K562 (cell line): ENCODE measurements at regions not wholly inside any gene's neighbourhood (a gene's known extent, or its start where the extent isn't known, plus 50 kb on each side); places are given as distances from the start of the nearest gene placed in this dataset.

Experiments
- ATAC-seq: fragments of 200-7000 bp; cut with Tn5 transposase; 3 replicates; pipeline ENCODE4 v1.9.1; 2020; ENCODE audit warnings: moderate library complexity
- BruUV-seq: library from RNA; stranded (reverse); fragments of 400-500 nt; replicated peaks from 2 replicates; lab custom pipeline; 2021; lab: Mats Ljungman, UMichigan
- CTCF ChIA-PET: fragments of 300-600 bp; formaldehyde crosslinking; extraction: SDS; loops from one replicate; lab custom pipeline; 2021; ENCODE audit warnings: low intra/inter-chr PET ratio; lab: Yijun Ruan, JAX
- POLR2A ChIA-PET: fragments of 300-600, 350-650 bp; sonication (Branson Sonifier 250); formaldehyde crosslinking; extraction: SDS; loops from one replicate; lab custom pipeline; 2021; ENCODE audit warnings: antibody characterized with exemption, inconsistent platforms; lab: Yijun Ruan, JAX
- DNase-seq, 4 experiments: peaks; one replicate each; pipeline versions ENCODE4 v3.0.0 to v3.0.0-alpha.2; 2011 to 2018; ENCODE audit warnings: low spot score in 3 of 4, mixed read lengths in 3 of 4; ENCODE audit errors: extremely low read depth in 1 of 4
- FAIRE-seq: peaks from 2 replicates; lab custom pipeline; 2011; peaks lifted over from hg19 to GRCh38; lab: Jason Lieb, UNC
- H2AFZ ChIP-seq: 2 replicates; pipeline ENCODE4 v1.6.0; 2011; ENCODE audit warnings: low read depth, low read length, control low read depth, inconsistent platforms
- H3K27ac ChIP-seq: fragments of 200-600 bp; 3 replicates; pipeline ENCODE4 v1.8.0; 2011; ENCODE audit warnings: low read depth, mild to moderate bottlenecking, control low read depth, inconsistent platforms, low read length, moderate library complexity, mixed read lengths; ENCODE audit errors: extremely low read depth
- H3K27me3 ChIP-seq, 2 experiments: fragments of 300-600 bp in 1 of 2; 2 replicates in 1 of 2; 3 replicates in 1 of 2; pipeline versions ENCODE4 v1.6.0 to v1.8.0; 2011; ENCODE audit warnings: inconsistent platforms in 2 of 2, low read length in 2 of 2, mild to moderate bottlenecking in 1 of 2, mixed read lengths in 1 of 2, moderate library complexity in 1 of 2; ENCODE audit not compliant: control insufficient read depth in 2 of 2, insufficient read depth in 2 of 2
- H3K36me3 ChIP-seq: fragments of 300-600 bp; 3 replicates; pipeline ENCODE4 v1.8.0; 2011; ENCODE audit warnings: mild to moderate bottlenecking, low read length, inconsistent platforms; ENCODE audit not compliant: control insufficient read depth, insufficient read depth
- H3K4me1 ChIP-seq, 2 experiments: fragments of 200-600 bp in 1 of 2; replicated peaks in 1 of 2; 2 replicates in 1 of 2; 3 replicates in 1 of 2; pipeline versions ENCODE4 v1.5.1 to v1.8.0; 2011; ENCODE audit warnings: inconsistent platforms in 2 of 2, low read length in 2 of 2, mild to moderate bottlenecking in 1 of 2, mixed read lengths in 1 of 2, moderate library complexity in 1 of 2; ENCODE audit not compliant: control insufficient read depth in 2 of 2, insufficient read depth in 2 of 2
- H3K4me2 ChIP-seq: 2 replicates; pipeline ENCODE4 v1.6.1; 2011; ENCODE audit warnings: low read length, control low read depth, inconsistent platforms, mixed read lengths; ENCODE audit not compliant: insufficient read depth
- H3K4me3 ChIP-seq: fragments of 200-600 bp; sonication (generic), shearing (Covaris generic); 2 replicates; pipeline ENCODE4 v1.5.1; 2016; ENCODE audit warnings: control low read depth, inconsistent platforms
- H3K79me2 ChIP-seq: fragments of 200-600 bp; 3 replicates; pipeline ENCODE4 v1.8.0; 2011; ENCODE audit warnings: low read length, inconsistent platforms; ENCODE audit not compliant: control insufficient read depth, insufficient read depth
- H3K9ac ChIP-seq, 2 experiments: 2 replicates each; pipeline versions ENCODE4 v1.6.0 to v1.6.1; 2011; ENCODE audit warnings: low read depth in 2 of 2, low read length in 2 of 2, control low read depth in 1 of 2, inconsistent platforms in 1 of 2, mild to moderate bottlenecking in 1 of 2, mixed read lengths in 1 of 2; ENCODE audit not compliant: insufficient read depth in 1 of 2
- H3K9me1 ChIP-seq: one replicate; pipeline ENCODE4 v1.6.0; 2011; ENCODE audit warnings: inconsistent platforms, mild to moderate bottlenecking, low read length, moderate library complexity; ENCODE audit not compliant: control insufficient read depth, insufficient read depth
- H3K9me3 ChIP-seq: replicated peaks from 2 replicates; pipeline ENCODE4 v1.5.1; 2011; ENCODE audit warnings: low read depth, low read length, inconsistent platforms; ENCODE audit not compliant: control insufficient read depth, insufficient read depth
- H4K20me1 ChIP-seq: replicated peaks from 2 replicates; pipeline ENCODE4 v1.6.1; 2011; ENCODE audit warnings: low read length, inconsistent platforms, mixed read lengths; ENCODE audit not compliant: control insufficient read depth, insufficient read depth
- FOXA1 ChIP-seq: fragments of 450-650 bp; IDR thresholded peaks from 2 replicates; pipeline ENCODE4 v1.6.1; 2016; ENCODE audit warnings: mild to moderate bottlenecking, borderline replicate concordance
- HDAC1 ChIP-seq, 2 experiments: fragments of 450-650 bp; IDR thresholded peaks; 2 replicates each; pipeline ENCODE4 v1.6.1; 2016 to 2017; ENCODE audit warnings: inconsistent platforms in 1 of 2, mild to moderate bottlenecking in 1 of 2, moderate library complexity in 1 of 2
- KLF13 ChIP-seq: fragments of 450-650 bp; IDR thresholded peaks from 2 replicates; pipeline ENCODE4 v1.6.1; 2016; ENCODE audit warnings: missing genetic modification characterization, low read depth, mild to moderate bottlenecking, missing compliant biosample characterization, moderate library complexity, borderline replicate concordance
- NFE2L1 ChIP-seq: fragments of 450-650 bp; IDR thresholded peaks from 2 replicates; pipeline ENCODE4 v1.6.1; 2016; ENCODE audit warnings: missing genetic modification characterization, low read depth, mild to moderate bottlenecking, missing compliant biosample characterization, moderate library complexity, borderline replicate concordance
- NFXL1 ChIP-seq: fragments of 450-650 bp; formaldehyde crosslinking; IDR thresholded peaks from 2 replicates; pipeline ENCODE4 v1.4.0; 2021; ENCODE audit warnings: mild to moderate bottlenecking
- NR2C1 ChIP-seq, 2 experiments: fragments of 450-650 bp; IDR thresholded peaks; 2 replicates each; pipeline ENCODE4 v1.6.1; 2017; ENCODE audit warnings: mild to moderate bottlenecking in 2 of 2, antibody characterized with exemption in 1 of 2, inconsistent platforms in 1 of 2, missing compliant biosample characterization in 1 of 2, missing genetic modification characterization in 1 of 2
- POLR2H ChIP-seq: IDR thresholded peaks from 2 replicates; pipeline ENCODE4 v1.6.1; 2016; ENCODE audit warnings: missing genetic modification characterization, low read depth, mild to moderate bottlenecking, control low read depth, missing compliant biosample characterization, moderate library complexity
- RCOR1 ChIP-seq, 2 experiments: IDR thresholded peaks; 2 replicates each; pipeline ENCODE4 v1.6.1; 2012; ENCODE audit warnings: low read depth in 2 of 2, low read length in 2 of 2, borderline replicate concordance in 1 of 2, improper control_type of control experiment in 1 of 2
- ZNF668 ChIP-seq: fragments of 250-450 bp; sonication (Bioruptor Pico); IDR thresholded peaks from 2 replicates; pipeline ENCODE4 v1.8.0; 2022; ENCODE audit warnings: mild to moderate bottlenecking, inconsistent platforms
- WGBS: fragments of 100-300 bp; shearing (Covaris generic); methylation state at CpG from one replicate; pipeline ENCODE4 v1.1.6; 2016; ENCODE audit warnings: low coverage, mixed read lengths; ENCODE audit not compliant: insufficient coverage; ENCODE audit errors: missing lambda C conversion rate; 5-methylcytosine and 5-hydroxymethylcytosine counted together
- in situ Hi-C: fragments of 300-500 bp; cut with MboI; formaldehyde crosslinking; loops from 4 replicates; pipeline ENCODE4 v1.15.0; 2018; ENCODE audit warnings: inconsistent platforms, mixed read lengths
- intact Hi-C: fragments of 100-400 bp; cut with micrococcal nuclease; formaldehyde crosslinking; loops from 2 replicates; pipeline ENCODE4 v1.14.2; 2022
- TF ChIP-seq, protein P1 (sequence below), 2 experiments: fragments of 450-650 bp; IDR thresholded peaks; 2 replicates each; pipeline ENCODE4 v1.6.1; 2016
- TF ChIP-seq, protein P2 (sequence below): IDR thresholded peaks from 2 replicates; pipeline ENCODE4 v1.6.1; 2016; ENCODE audit warnings: missing genetic modification characterization, missing compliant biosample characterization

- FAIRE-seq (no peak), DNase-seq (no peak), ATAC-seq (no peak)
- intact Hi-C loops (no loop called here), in situ Hi-C loops (no loop called here)
- 0% methylated on average over 2 of the region's 2 CpGs for WGBS
- Histone ChIP-seq H3K9ac (no peak overlapping the region), H2AFZ (no peak overlapping the region), H4K20me1 (no peaks in the 10 kb centered on the region), H3K4me2 (no peak overlapping the region), H3K4me3 (no peak overlapping the region), H3K27me3 (no peaks in the 10 kb centered on the region), H3K9me3 (no peaks in the 10 kb centered on the region), H3K4me1 (no peaks in the 10 kb centered on the region), H3K36me3 (no peaks in the 10 kb centered on the region), H3K27ac (no peak overlapping the region), H3K79me2 (no peaks in the 10 kb centered on the region), H3K9me1 (no peaks in the 10 kb centered on the region)
- POLR2A ChIA-PET, result no interaction called here
- TF ChIP-seq ZNF668 (CRISPR knock-in tag) (no peak), POLR2H (tag) (no peak), FOXA1 (no peak), HDAC1 (IDR thresholded peaks at IDR 0.05) (no peak), NFE2L1 (tag) (no peak), RCOR1 (IDR thresholded peaks at IDR 0.05; ENCODE audit: borderline replicate concordance in 1 of 2, low read depth in 2 of 2, low read length in 2 of 2) (no peak), KLF13 (tag) (no peak), NFXL1 (CRISPR knock-in tag) (no peak), NR2C1 (IDR thresholded peaks at IDR 0.05) (no peak), NR2C1 (tag; IDR thresholded peaks at IDR 0.05) (no peak)
- TF ChIP-seq, protein P1, sequence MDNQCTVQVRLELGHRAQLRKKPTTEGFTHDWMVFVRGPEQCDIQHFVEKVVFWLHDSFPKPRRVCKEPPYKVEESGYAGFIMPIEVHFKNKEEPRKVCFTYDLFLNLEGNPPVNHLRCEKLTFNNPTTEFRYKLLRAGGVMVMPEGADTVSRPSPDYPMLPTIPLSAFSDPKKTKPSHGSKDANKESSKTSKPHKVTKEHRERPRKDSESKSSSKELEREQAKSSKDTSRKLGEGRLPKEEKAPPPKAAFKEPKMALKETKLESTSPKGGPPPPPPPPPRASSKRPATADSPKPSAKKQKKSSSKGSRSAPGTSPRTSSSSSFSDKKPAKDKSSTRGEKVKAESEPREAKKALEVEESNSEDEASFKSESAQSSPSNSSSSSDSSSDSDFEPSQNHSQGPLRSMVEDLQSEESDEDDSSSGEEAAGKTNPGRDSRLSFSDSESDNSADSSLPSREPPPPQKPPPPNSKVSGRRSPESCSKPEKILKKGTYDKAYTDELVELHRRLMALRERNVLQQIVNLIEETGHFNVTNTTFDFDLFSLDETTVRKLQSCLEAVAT (IDR thresholded peaks at IDR 0.05), result no peak
- TF ChIP-seq, protein P2, sequence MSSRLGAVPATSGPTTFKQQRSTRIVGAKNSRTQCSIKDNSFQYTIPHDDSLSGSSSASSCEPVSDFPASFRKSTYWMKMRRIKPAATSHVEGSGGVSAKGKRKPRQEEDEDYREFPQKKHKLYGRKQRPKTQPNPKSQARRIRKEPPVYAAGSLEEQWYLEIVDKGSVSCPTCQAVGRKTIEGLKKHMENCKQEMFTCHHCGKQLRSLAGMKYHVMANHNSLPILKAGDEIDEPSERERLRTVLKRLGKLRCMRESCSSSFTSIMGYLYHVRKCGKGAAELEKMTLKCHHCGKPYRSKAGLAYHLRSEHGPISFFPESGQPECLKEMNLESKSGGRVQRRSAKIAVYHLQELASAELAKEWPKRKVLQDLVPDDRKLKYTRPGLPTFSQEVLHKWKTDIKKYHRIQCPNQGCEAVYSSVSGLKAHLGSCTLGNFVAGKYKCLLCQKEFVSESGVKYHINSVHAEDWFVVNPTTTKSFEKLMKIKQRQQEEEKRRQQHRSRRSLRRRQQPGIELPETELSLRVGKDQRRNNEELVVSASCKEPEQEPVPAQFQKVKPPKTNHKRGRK, result no peak
- CTCF ChIA-PET, result no interaction called here
- no TSS peak for BruUV-seq
Observed at GRCh38 chr16:54467398-54467797, 180.8 kb upstream of the IRX3 start.
